GM19351 (cell line): ENCODE measurements at regions not wholly inside any gene's neighbourhood (a gene's known extent, or its start where the extent isn't known, plus 50 kb on each side); places are given as distances from the start of the nearest gene placed in this dataset.

ENCODE experiments used
- ATAC-seq: cut with Tn5 transposase; IDR thresholded peaks from one replicate; pipeline ENCODE4 v1.9.1; 2021; ENCODE audit warnings: mild to moderate bottlenecking, moderate library complexity; ENCODE audit not compliant: unreplicated experiment

DNA sequence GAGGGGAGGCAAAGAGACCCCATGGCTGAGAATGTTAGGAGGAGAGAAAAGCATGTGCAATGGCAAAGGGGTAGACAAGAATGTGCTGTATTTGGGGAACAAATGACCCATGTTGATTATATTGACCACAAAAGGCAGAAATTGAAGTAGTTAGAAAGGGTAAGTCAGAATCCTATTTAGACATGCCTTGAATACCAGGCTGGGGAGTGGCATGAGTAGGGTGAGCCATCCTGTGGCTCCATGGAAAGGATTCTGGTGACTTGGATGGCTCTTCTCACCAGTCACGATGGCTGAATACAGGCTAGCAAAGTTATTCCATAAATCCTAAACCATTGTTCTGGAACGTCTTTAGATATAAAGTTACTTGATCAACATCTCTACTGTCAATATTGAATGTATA, 73.4 kb upstream of the MEF2C start:
- ATAC-seq, result no peak

DNA sequence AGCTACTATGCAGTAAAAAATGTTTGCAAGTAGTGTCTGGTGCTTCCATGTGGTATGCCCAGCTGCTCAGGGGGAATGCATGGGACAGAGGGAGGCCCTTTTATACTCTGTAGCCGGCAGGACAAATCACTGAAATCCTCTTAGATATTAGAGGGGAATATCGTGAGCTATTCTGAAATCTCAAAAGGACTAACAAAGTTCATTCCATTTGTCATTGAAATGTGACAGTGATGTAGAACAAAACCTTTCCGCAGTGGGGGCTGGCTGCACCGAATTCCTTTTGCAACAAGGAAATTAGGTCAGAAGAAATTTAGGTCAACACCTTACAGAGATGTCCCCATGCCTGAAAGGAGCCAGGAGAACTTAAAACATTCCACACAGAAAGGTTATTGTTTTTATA, 72.4 kb upstream of the MEF2C start:
- ATAC-seq, result no peak

DNA sequence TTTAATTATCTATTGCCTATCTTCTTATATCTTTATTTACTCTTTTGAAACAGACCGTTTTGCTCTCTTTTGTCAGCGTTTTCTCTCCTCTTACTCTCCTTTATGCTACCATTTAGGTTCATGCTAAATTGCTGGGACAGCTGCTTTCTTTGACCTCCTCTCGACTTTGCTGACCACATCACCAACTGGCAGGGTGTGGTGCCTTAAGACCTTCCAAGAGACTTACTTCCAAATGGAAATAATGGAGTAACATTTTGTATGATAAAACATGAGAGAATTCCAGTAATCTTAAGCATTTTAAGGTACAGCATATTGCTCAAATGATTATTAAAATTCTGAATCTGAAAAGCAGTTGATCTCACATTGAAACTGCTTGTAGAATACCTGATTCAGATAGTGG, 71.5 kb upstream of the MEF2C start:
- no peak for ATAC-seq

DNA sequence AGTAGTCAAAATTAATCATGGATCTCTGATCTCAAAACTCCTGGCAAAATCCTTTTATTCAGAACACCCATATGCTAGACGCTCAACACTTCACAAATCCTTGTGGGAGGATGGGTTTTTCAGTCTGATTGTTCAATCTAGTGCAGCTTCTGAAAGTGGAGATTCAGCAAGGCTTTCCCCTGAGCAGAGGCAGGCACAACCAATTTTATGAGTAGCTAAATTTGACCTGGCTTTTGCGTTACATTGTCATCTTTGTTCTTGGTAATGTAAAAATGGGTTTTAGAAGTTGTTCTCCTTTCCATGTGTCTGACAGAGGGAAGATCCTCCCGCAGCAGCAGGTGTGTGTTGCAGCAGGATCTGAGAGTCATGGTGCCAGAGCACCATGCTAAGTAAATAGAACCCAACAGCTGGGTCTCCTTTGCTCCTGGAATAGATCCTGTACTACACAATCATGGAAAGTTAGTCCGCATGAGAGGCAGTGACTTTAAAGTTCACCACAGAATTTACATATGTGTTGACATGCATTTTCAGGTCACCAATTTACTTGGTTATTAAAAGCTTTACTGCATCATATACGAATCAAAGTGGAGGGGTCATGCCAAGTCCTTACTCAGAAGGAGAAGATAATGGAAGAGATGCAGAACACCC, 70.1 kb upstream of the MEF2C start:
- ATAC-seq, result no peak

DNA sequence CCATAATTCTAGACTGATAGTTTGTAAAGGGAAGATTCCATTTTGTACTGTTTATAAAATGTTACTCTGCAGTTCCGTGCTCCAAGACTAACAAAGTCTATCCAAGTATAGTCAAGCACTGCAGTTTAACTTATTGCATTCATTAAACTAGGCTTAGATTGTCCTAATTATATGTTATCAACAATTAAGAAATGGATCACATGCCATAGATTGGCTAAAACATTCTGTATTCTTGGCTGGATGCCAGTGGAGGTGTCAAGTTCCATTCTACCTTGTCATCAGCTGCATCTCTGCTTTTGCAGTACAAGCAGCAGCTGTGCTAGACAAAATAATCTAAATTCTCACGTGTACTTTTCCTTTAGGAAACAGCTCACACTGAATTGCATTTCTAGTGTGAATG, 69.4 kb upstream of the MEF2C start:
- no peak for ATAC-seq

DNA sequence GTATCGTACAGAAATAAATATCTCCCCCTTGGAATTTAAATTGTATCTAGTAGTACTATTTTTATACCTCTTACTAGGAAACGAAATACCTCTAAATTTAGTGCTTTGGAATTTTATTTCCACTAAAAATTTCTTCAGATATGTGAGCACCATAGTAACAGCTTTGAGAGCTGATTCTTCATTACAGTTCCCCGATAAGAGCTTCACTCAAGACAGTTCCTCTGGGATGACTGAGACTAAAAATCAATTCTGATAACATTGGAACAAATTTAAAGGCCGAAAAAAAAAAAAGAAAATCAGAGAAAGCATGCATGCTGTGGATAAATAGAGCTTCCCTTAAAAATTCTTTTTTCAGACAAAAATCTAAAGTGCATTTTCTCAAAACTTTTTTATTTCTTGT, 68.5 kb upstream of the MEF2C start:
- ATAC-seq, result no peak

DNA sequence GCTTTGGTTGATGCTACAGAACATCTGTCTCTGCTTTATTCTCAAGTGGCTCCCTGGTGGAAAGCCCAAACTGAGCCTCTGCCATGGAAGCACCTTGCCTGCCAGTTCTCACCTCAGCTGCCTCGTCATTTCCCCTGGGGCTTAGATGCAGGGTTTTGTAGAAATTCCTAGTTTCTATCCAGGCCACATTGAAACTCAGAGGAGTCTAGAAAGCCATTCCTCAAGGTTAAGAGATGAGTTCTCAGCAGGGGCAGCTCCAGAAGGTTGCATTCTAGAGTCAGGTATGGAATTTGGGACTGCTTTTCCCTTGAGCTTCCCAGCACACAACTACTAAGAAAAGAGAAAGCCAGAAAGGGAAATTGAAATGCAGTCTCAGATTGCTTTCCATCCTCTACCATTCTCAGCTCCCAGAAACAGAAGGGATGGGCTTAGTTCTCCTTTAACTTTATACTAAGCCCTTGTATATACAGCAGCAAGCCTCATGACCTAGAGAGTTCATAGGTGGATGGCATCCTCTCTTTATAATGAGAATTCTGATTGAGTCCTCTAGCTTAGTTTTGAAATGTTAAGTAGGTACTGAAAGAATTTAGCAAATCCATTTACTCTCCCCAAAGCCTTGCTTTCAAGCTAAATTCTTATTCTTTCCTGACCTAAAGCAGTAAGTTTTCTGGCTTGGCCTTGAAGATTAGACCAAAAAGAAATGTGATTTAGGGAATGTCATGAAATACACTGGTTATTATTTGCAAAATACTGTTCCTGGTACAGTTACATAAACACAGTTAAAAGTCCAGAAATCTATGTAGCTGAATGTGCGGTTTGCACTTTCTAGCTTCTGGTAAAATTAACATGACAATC, 66.0 kb upstream of the MEF2C start:
- no peak for ATAC-seq

DNA sequence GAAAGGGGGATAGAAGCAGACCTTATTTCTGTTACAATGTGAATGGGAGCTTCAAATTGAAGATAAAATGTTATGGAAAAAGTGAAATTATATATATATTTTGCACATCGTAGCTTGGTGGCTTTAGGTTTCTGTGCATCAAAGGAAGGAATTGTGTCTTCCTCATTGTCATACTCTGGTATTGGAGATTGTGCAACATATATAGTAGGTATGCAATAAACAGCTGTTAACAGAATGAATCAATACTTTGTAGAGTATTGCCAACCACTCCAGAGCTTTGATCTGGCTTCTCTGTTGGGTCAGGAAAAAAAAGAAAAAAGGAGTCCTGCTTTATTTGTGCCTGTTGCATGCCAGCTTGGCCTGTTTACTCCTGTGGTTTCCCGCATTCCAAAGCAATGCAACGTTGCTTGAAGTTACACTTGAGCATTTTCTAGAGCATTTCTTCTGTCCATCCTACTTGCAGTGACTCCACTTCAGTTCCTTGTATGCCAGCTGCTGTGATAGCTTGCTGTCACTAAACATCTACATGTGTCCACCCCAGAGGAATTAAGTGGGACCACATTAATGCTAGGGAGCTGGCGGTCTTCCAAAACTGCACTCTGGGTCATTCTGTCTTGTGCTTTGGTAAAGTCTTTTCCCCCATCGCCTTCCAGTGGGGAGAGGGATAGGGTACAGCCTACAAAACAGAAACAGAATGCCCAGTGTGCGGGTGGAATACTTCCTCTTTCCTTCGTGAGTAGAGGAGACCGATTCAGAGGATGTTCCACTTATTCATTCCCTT, 62.0 kb upstream of the MEF2C start:
- no peak for ATAC-seq

DNA sequence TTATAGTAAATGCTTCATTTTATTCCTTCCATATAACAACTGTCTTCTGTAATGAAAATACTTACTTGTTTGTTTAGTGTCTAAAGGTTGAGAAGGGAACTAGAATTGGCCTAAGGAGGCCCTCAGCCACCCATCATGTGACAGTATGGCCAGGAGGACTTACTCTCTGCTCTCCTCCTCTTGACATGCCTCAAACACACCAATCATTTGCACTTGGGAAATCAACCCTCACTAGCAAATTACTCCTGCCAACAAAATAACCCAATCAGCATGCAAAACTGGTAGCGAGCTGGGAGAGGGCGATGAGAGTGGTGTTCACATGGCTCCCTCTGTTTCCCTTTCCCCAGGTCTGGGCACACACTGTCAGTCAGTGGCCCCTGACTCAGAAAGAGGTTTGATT, 58.6 kb upstream of the MEF2C start:
- ATAC-seq, result no peak

DNA sequence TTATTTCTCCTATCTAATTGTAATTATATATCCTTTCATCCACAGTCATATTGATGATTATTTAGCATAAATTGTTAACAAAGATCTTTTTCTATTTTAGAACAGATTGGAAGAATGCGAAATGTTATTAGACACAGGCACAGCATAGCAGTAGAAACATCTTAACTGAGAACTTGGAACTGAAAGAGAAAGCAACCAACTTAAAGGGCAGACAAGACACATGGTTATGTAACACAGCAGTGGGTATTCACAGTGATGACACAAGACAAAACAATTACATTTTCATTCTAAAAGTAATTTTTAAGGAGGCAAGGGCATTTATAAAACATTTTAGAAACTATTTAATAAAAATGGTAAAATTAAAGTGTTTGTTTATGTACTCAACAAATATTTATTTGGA, 57.7 kb upstream of the MEF2C start:
- peak; percentile 82 for ATAC-seq

DNA sequence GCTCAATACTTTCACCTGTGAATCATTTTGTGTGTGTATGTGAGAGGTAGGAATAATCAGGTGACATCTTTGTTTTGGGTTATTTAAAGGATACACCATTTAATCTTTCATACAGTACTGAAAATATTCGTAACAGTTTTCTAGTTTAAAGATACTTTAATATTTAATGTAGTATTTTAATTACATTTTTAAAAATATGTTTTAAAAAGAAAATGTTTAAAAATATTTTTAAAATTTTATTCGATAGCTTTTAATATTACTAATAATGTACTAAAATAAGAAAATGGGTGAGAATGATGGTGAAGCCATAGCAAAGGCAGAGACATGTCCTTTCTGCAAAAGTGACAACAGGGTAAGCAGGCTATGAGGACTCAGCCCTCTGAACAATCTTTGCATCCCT, 56.3 kb upstream of the MEF2C start:
- ATAC-seq, result no peak

DNA sequence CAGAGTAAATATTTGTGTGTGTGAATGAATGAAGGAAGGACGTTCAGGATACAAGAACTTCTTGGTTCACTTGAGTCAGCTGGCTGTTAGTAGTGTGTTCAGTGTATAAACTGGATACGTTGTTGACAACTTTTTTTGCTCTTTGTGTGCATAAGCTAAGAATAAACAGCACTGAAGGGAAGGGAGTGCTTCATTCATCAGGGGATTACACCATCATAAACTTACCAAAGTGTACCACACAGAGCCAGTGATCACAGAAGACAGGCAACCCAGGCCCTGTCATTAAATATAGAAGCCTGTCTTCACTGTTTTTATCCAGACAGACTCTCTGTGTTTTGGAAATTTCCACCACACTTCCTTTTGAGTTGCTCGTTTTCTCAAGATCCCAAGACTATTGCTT, 55.5 kb upstream of the MEF2C start:
- no peak for ATAC-seq

DNA sequence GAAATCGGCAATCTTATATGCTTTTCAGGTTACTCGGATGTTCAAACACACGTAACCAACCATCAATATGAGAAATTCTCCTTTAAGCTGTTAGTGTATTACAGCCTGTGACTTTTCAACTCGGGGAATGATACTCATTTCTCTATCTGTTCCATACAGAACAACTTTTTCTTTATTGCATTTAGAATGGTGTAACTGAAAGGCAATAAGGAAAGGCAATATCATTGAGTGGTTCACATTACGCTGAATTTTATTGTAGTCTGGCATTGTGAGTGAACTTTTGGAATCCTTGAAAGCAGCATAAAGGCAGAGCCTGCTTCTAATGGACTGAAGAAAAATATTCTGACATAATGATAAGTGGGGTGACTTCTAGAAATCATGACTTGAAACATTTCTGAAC, 54.4 kb upstream of the MEF2C start:
- ATAC-seq, result no peak

DNA sequence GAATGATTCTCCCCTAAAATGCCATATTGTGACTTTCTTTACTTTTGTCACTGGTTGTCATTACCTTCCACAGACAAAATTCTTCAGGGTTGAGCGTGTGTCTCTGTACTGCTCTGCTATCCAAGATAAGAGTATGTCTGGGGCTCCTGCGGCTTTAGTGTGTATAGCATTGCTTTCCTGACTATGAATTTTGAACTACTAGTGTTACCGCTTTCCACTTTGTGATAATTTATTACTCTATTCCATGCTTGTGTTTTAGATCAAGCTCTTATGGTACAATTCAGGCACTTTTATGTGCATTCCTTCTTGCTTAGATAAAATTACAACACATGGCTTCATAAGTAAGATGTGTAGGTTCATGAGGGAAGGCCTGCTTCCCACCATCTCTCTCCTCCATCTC, 51.5 kb upstream of the MEF2C start:
- ATAC-seq, result no peak
